Naive thymus-derived CD8-positive, alpha-beta T cell (primary cell): ENCODE measurements at regions not wholly inside any gene's neighbourhood (a gene's known extent, or its start where the extent isn't known, plus 50 kb on each side); places are given as distances from the start of the nearest gene placed in this dataset.

Source experiments
- ATAC-seq, 2 donors: fragments of 150-1000 bp; cut with Tn5 transposase in 1 of 2; sonication (Bioruptor Pico), chemical (Tn5 transposase) in 1 of 2; 1 replicate in 1 of 2; 2 replicates in 1 of 2; pipeline ENCODE4 v1.10.0; 2021; ENCODE audit warnings: mild to moderate bottlenecking in 2 of 2, moderate library complexity in 2 of 2
- POLR2A ChIA-PET: fragments of 350-600 bp; sonication (Branson Sonifier 250); formaldehyde crosslinking; loops from one replicate; lab custom pipeline; 2021; ENCODE audit warnings: antibody characterized with exemption; lab: Charles Lee
- DNase-seq, 10 donors: peaks; one replicate each; pipeline versions ENCODE4 v3.0.0 to v3.0.0-alpha.2; 2020 to 2022
- H3K27ac Mint-ChIP-seq, 10 donors: one replicate each; pipeline ENCODE4 v1.8.0; 2020 to 2022; ENCODE audit warnings: mild to moderate bottlenecking in 10 of 10, mixed read lengths in 10 of 10, moderate library complexity in 4 of 10, inconsistent platforms in 1 of 10
- H3K27me3 Mint-ChIP-seq, 5 donors: one replicate each; pipeline ENCODE4 v1.8.0; 2021 to 2022; ENCODE audit warnings: mixed read lengths in 5 of 5
- H3K36me3 Mint-ChIP-seq, 3 donors: one replicate each; pipeline ENCODE4 v1.8.0; 2020 to 2022; ENCODE audit warnings: mixed read lengths in 3 of 3, mild to moderate bottlenecking in 2 of 3, inconsistent platforms in 1 of 3
- H3K4me1 Mint-ChIP-seq, 4 donors: one replicate each; pipeline ENCODE4 v1.8.0; 2021 to 2022; ENCODE audit warnings: mixed read lengths in 4 of 4
- H3K4me3 Mint-ChIP-seq, 10 donors: one replicate each; pipeline ENCODE4 v1.8.0; 2020 to 2022; ENCODE audit warnings: mild to moderate bottlenecking in 10 of 10, mixed read lengths in 10 of 10, moderate library complexity in 6 of 10, inconsistent platforms in 1 of 10
- H3K9me3 Mint-ChIP-seq, 9 donors: one replicate each; pipeline ENCODE4 v1.8.0; 2020 to 2022; ENCODE audit warnings: mixed read lengths in 9 of 9, mild to moderate bottlenecking in 3 of 9, inconsistent platforms in 1 of 9, moderate library complexity in 1 of 9

- POLR2A ChIA-PET, result interaction anchor here (1.0 kb wide), 1 partner anchor 17 kb away, joined by 3 read pairs; no protein-coding TSS in a partner anchor
- ATAC-seq, result no peak
Observed at GRCh38 chr9:94014066-94014654, 59.0 kb upstream of the BARX1 start.

GRCh38 chr9:94010980-94011533 is 55.9 kb upstream of the BARX1 start:
- H3K4me3 Mint-ChIP-seq, result peak overlapping the region in 6 of 10 donors; percentile 2 to 57 (median 49)
- peaks cover 9 to 29% (median 22%) of the 10 kb centered on the region in 4 donors for H3K4me1 Mint-ChIP-seq
- POLR2A ChIA-PET, result no interaction called here
- DNase-seq (peak in 6 of 10 donors; percentile 8 to 54 (median 36)), ATAC-seq (peak; percentile 98 to 99)
- peak overlapping the region; percentile 31 to 87 (median 76) for H3K27ac Mint-ChIP-seq
- peaks cover 0 to 10% (median 1%) of the 10 kb centered on the region in 5 donors for H3K27me3 Mint-ChIP-seq
- H3K36me3 Mint-ChIP-seq, result no peaks in the 10 kb centered on the region
- H3K9me3 Mint-ChIP-seq, result no peaks in the 10 kb centered on the region

More at GRCh38 chr9:94014066-94014654, 59.0 kb upstream of the BARX1 start:
- Mint-ChIP-seq H3K27ac (no peak overlapping the region), H3K4me1 (peaks cover 9 to 29% (median 22%) of the 10 kb centered on the region in 4 donors), H3K27me3 (peaks cover 0 to 8% (median 2%) of the 10 kb centered on the region in 5 donors), H3K36me3 (no peaks in the 10 kb centered on the region), H3K4me3 (no peak overlapping the region), H3K9me3 (no peaks in the 10 kb centered on the region)
- DNase-seq, result no peak

GRCh38 chr9:94005272-94005901 is 50.2 kb upstream of the BARX1 start:
- H3K9me3 Mint-ChIP-seq, result peaks cover 0 to 6% (median 0%) of the 10 kb centered on the region in 9 donors

More at GRCh38 chr9:94005272-94005901, 50.2 kb upstream of the BARX1 start:
- DNase-seq, result no peak
- POLR2A ChIA-PET, result no interaction called here
- H3K36me3 Mint-ChIP-seq, result peaks cover 0 to 3% (median 0%) of the 10 kb centered on the region in 3 donors
- H3K27ac Mint-ChIP-seq, result peak overlapping the region in 1 of 10 donors; percentile 61
- H3K4me3 Mint-ChIP-seq, result no peak overlapping the region
- peaks cover 2 to 20% (median 13%) of the 10 kb centered on the region in 5 donors for H3K27me3 Mint-ChIP-seq
- H3K4me1 Mint-ChIP-seq, result peaks cover 0 to 4% (median 1%) of the 10 kb centered on the region in 4 donors
- no peak for ATAC-seq
